Hepatocyte (in vitro differentiated cells): ENCODE measurements at regions not wholly inside any gene's neighbourhood (a gene's known extent, or its start where the extent isn't known, plus 50 kb on each side); places are given as distances from the start of the nearest gene placed in this dataset.

Experiments used
- EZH2 ChIP-seq: fragments of 200-600 bp; sonication (generic); IDR thresholded peaks from 2 replicates; pipeline ENCODE4 v1.6.1; 2016; ENCODE audit warnings: antibody characterized with exemption, mild to moderate bottlenecking, borderline replicate concordance
- EZH2phosphoT487 ChIP-seq: fragments of 200-600 bp; sonication (generic); IDR thresholded peaks from one replicate; pipeline ENCODE4 v1.6.1; 2018; ENCODE audit warnings: antibody characterized with exemption, mild to moderate bottlenecking, low read depth, moderate library complexity; ENCODE audit not compliant: unreplicated experiment, severe bottlenecking
- TF ChIP-seq, protein P1 (sequence below): fragments of 200-600 bp; sonication (generic); IDR thresholded peaks from 2 replicates; pipeline ENCODE4 v1.5.1; 2016; ENCODE audit warnings: antibody characterized with exemption, mild to moderate bottlenecking; ENCODE audit not compliant: poor library complexity

DNA sequence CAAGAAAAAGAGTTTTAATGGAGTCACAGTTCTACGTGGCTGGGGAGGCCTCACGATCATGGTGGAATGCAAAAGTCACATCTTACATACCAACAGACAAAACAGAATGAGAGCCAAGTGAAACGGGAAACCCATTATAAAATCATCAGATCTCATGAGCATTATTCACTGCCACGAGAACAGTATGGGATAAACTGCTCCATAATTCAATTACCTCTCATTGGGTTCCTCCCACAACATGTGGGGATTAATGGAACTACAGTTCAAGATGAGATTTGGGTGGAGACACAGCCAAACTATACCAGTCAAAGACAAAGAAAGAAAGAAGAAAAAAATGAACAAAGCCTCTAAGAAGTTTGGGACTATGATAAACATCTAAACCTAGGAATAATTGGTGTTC lies 158.9 kb downstream of the GC start:
- TF ChIP-seq, protein P1, sequence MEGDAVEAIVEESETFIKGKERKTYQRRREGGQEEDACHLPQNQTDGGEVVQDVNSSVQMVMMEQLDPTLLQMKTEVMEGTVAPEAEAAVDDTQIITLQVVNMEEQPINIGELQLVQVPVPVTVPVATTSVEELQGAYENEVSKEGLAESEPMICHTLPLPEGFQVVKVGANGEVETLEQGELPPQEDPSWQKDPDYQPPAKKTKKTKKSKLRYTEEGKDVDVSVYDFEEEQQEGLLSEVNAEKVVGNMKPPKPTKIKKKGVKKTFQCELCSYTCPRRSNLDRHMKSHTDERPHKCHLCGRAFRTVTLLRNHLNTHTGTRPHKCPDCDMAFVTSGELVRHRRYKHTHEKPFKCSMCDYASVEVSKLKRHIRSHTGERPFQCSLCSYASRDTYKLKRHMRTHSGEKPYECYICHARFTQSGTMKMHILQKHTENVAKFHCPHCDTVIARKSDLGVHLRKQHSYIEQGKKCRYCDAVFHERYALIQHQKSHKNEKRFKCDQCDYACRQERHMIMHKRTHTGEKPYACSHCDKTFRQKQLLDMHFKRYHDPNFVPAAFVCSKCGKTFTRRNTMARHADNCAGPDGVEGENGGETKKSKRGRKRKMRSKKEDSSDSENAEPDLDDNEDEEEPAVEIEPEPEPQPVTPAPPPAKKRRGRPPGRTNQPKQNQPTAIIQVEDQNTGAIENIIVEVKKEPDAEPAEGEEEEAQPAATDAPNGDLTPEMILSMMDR, result no peak
- TF ChIP-seq EZH2, result no peak
- no peak for TF ChIP-seq EZH2phosphoT487
